Left cardiac atrium (tissue), 4 donors: ENCODE measurements at regions not wholly inside any gene's neighbourhood (a gene's known extent, or its start where the extent isn't known, plus 50 kb on each side); places are given as distances from the start of the nearest gene placed in this dataset.
A peak's percentile ranks its signal among the peaks of the same experiment; 100 is the strongest.
"Not testable (repeated sequence)": the region's sequence is repeated elsewhere in the genome, so short reads cannot be mapped to it uniquely, and the experiment has no call there.

ENCODE experiments used
- ATAC-seq, 2 donors: fragments of 200-7000 bp; cut with Tn5 transposase; one replicate each; pipeline ENCODE4 v1.9.1; 2020; ENCODE audit warnings: mild to moderate bottlenecking in 2 of 2, moderate library complexity in 2 of 2
- DNase-seq: peaks from one replicate; pipeline ENCODE4 v3.0.0-alpha.2; 2020
- intact Hi-C, 2 donors: fragments of 100-400 bp; cut with DNase I; formaldehyde crosslinking; loops; one replicate each; pipeline versions ENCODE4 v1.14.1 to v1.15.1; 2022 to 2023
- donor health status: DM: no; HTN: yes; CAD: no.
- donor health status: DM: no; HTN: yes; CAD: no; lungs with severe emphysema.
- donor health status: DM: yes; HTN: yes; CAD: no.
- donor health status: Dilated cardiomyopathy.

DNA sequence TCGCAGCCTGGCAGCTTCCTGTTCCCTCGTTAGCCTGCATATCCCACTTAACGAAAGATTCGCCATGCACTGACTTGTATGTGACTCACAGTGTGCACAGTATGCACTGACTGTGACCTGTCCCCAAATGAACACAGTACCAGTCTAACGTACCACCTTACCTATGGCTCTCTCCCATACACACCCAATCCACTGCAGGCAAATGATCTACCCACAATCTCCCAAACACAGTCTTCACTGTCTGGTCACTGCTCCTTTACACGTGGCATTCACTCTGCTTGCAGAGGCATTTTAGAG, 163.5 kb upstream of the EEA1 start:
- intact Hi-C loops, result no loop called here
- DNase-seq (no peak), ATAC-seq (no peak)

DNA sequence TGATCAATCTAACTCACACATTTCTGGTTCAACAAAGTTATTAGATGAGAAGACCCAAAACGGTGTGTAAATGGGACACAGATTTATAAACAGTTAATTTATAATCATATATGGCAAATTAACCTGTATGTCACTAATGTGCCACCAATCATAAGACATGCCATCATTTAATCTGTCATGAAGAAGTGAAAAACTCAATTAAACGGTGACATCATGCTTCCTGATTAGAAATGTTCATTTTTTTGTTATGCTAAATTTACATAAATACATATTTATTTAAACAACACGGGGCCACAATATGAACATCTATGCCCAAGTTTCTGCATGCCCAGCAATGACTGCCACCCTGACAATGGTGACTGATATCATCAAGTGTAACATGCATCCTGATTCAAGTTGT, 164.1 kb upstream of the EEA1 start:
- ATAC-seq (no peak), DNase-seq (no peak)
- intact Hi-C loops, result no loop called here

DNA sequence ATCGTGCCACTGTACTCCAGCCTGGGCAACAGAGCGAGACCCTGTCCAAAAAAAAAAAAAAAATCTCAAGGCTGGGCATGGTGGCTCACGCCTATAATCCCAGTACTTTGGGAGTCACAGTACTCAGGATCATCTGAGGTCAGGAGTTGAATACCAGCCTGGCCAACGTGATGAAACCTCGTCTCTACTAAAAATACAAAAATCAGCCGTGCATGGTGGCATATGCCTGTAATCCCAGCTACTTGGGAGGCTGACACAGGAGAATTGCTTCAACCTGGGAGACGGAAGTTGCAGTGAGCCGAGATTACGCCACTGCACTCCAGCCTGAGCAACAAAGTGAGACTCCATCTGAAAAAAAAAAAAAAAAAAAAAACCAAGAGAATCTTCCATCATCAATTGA, 165.1 kb upstream of the EEA1 start:
- ATAC-seq, intact Hi-C loops, DNase-seq: not testable (repeated sequence)

DNA sequence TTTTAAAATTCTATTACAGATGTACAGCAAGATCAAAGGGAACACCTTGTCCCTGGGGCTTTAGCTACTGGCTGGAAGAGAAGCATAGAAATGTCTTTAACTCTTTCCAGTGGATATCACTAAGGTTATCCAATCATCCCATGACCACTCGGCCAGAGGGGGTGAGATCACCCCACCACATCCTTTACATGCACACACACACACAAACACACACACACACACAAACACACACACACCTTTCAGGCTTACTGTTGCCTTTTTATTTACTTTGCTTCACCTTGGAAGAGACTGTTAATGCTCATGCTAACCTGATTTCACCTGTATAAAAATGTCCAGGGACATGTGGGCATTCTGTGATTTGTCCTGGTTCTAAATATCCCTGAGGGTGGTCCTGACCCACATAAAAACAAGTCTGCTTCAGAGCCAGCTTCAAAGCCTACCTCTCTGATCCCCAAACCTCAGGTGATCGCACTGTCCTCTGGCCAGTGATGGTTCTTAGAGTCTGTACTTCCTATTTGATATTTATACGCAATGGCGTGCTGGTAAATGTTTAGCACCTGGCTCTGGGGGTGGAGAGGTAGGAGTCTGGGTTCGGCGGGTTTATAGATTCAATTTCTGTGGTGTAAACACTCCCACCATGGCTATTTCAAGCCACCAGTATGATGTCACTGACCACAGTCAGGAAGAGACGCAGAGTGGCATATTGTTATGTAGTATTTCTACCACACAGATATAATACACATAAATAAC, 166.1 kb upstream of the EEA1 start:
- intact Hi-C loops, result no loop called here
- no peak for ATAC-seq
- no peak for DNase-seq

DNA sequence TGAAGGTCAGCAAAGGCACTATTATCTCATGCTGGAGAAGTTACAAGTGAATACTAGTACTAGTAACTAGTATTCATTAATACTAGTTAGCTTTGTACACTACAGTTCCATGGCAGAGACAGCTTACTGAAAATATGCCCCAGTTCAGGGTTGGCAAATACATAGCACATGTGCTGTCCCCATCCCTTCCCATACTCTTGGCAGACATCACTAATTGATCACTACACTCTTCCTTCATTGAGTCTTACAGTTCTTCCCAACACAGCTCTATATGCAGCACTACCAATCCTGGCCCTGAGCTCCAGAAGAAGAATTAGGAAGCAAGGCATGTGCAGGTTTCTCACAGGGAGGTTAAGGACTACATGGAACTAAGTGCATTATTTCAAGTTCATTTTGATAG, 168.3 kb upstream of the EEA1 start:
- DNase-seq (no peak), ATAC-seq (no peak)
- intact Hi-C loops, result no loop called here

DNA sequence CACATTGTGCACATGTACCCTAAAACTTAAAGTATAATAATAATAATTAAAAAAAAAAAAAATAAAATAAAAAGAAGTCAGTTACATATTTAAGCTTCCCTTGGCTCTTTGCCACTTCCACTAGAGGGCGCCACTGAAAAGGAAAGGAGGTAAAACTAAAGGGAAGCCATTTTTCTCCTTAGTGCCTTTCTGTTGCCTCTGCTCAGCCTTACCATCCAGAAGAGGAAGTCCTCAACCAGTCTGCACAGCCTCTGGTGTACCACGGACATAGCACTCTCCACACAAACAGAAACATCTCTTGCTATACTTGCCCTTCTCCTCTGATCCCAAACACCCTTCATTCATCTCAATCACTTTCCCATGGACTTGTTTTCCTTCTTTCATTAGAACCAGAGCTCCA, 169.0 kb upstream of the EEA1 start:
- intact Hi-C loops, result no loop called here
- ATAC-seq (peak in 1 of 2 donors; percentile 60), DNase-seq (peak; percentile 56)

DNA sequence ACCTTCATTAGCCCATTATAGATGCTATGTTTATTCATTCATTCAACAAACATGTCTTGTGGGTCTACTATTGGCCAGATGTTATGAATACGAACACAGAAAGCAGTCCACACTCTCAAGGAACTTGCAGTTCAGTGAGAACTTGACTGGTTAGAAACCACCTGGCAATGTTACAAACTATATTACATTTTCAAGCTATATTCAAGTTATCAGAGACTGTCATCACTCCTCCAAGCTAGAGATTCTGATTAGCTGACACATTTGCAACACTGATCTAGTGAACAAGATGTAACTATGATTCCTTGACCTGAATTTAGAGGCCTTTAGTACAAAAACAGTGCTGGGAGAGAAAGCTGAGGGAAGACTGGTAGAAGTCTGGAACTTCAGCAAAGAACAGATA, 170.7 kb upstream of the EEA1 start:
- DNase-seq, result no peak
- intact Hi-C loops, result no loop called here
- no peak for ATAC-seq

DNA sequence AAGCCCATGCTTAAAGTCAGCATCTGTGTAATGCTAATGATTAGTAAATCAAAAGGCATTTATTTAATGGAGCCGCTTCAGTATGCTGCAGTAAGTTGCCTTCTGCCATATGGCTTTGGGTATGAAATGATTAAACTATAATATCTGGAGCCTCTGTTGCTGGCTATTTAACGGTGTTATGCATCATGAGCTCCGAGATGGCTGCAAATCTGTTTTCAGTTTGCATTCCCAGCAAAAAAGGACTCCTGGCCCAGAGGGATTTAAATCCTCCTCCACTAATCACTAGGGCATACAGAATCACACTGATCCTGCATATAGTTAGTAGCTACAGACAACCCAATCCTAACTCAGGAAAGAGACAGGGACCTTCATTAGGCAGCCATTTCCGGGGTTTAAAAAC, 171.5 kb upstream of the EEA1 start:
- no peak for DNase-seq
- intact Hi-C loops, result no loop called here
- ATAC-seq, result no peak

DNA sequence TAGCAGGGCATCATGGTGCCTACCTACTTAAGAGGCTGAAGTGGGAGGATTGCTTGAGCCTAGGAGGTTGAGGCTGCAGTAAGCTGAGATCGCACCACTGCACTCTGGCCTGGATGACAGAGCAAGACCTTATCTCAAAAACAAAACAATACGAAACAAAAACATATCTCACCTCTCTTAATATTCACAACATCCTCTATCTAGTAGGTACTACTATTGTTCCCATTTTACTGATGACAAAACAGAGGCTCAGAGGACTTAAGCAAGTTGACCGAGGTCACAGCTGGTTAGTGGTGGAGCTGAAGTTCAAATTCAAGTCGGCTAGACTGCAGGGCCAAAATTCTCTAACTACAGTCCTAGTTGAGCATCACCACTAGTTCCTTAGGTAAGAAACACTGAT, 172.3 kb upstream of the EEA1 start:
- ATAC-seq (no peak), DNase-seq (no peak)
- intact Hi-C loops, result no loop called here

DNA sequence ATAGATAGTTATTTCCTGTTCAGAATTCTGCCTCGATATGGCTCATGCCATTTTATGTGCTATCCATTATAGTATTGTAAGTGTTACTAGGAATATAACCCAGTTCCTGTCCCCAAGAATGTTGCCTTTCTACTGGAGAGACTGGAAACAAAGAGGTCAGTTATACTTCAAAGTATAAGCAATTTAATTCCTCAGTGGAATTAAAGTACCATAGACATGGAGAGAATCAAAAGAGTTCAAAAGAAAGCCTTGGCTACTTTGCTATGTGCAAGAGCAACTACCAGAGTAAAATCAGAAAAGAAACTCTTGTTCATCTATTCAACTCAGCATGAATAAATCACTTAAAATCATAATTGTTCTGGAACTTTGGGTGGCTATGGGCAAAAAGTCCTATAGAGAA, 173.2 kb upstream of the EEA1 start:
- DNase-seq (no peak), ATAC-seq (no peak)
- intact Hi-C loops, result no loop called here

DNA sequence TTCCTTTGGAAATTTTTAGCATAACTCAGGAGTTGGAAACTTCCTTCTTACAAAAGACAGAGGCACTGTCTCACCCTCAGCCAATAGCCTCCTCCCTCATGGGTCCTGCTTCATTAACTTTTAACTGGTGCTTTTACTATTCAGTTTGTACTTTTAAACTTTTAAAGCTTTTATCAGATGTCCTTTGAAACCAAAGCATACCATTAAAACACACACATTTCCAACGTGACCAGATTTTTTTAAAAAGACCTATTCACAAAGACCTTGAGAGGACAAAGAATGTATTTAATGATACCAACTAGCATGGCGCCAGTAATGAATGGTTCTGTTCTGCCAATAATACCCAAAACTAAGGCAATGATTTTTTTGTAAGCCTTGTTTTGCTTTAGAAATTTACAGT, 173.6 kb upstream of the EEA1 start:
- intact Hi-C loops, result no loop called here
- DNase-seq (no peak), ATAC-seq (no peak)

DNA sequence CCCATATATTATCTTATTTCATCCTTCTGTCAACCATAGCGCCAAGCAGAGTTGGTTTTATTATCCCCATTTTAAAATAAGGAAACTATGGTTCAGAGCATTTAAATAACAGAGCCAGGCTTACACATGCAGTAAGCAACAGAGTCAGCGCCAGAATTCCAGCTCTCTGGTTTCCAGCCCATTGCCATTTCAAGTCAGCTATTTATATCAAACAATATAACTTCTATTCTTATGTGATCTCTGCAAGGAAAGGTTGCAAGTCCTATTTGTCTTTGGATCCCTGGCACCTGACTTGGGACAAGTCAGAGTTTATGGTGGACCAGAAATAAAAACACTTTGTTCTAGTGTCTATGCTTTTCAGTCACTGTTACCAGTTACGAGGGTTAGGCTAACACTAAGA, 174.1 kb upstream of the EEA1 start:
- intact Hi-C loops, result no loop called here
- DNase-seq, result no peak
- no peak for ATAC-seq

DNA sequence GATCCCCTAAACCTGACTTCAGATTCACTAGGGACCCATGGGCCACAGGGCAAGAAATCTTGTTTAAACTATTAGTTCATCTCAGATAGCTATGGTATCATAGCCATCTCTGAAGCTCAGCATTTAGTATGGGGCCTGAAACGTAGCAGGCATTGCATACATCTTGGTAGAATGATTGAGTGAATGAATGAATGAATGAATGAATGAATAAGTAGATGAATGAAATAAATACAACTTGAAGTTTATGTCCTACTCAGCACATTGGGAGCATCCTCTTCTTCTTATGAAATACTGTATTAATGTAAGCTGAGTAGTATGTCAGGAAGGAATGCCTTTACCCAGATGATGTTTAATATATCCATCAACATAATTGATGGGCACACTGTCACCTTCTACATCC, 175.4 kb upstream of the EEA1 start:
- ATAC-seq (no peak), DNase-seq (no peak)
- intact Hi-C loops, result no loop called here

DNA sequence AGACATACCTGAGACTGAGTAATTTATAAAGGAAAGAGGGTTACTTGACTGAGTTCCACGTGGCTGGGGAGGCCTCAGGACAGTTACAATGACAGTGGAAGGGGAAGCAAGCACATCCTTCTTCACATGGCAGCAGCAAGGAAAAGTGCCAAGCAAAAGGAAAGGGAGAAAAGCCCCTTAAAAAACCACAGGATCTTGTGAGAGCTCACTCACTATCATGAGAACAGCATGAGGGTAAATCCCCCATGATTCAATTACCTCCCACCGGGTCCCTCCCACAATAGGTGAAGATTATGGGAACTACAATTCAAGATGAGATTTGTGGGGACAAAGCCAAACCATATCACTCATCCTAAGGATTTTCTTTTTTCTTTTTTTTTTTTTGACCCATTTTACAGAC, 177.8 kb upstream of the EEA1 start:
- DNase-seq, result no peak
- intact Hi-C loops, result loop anchor here in 1 of 2 donors (5.0 kb wide), 1 partner anchor 40 kb away; no protein-coding TSS in a partner anchor
- no peak for ATAC-seq

DNA sequence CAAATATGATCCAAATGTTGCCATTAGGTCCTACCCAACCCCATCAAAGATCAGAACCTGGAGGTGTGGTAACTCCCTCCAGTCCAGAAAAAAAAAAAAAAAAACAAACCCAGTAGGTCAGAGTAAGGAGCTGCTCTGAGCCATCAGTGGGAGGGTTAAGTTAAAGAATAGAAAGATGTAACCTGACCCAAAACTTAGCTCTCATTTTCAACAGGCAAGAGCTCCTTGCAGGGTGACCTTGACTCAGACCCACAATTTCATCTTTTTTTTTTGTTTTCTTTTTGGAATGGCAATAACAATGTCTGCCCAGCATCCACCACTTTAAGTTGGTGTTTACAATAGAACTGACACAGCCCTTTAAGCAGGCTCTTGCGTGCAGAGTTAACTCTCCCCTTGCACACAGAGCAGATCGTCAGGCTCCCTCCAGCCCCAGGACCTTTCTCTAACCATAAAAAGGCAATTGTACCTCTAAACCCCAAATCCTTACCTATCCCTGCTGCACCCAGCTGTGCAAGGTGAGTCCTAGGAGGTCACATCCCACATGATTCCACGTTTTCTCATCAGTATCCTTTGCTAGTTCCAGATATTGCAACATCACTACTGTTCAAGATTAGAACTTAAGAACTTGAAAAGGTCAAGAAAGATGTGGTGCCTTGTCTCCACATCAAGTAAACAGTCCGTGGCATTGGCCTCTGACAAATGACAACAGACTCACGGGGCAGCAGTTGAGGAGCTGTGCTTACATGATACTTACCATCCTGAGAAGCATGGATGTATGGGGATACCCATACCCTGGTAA, 178.6 kb upstream of the EEA1 start:
- no peak for ATAC-seq
- DNase-seq, result no peak
- intact Hi-C loops, result loop anchor here in 1 of 2 donors (5.0 kb wide), 1 partner anchor 40 kb away; no protein-coding TSS in a partner anchor

DNA sequence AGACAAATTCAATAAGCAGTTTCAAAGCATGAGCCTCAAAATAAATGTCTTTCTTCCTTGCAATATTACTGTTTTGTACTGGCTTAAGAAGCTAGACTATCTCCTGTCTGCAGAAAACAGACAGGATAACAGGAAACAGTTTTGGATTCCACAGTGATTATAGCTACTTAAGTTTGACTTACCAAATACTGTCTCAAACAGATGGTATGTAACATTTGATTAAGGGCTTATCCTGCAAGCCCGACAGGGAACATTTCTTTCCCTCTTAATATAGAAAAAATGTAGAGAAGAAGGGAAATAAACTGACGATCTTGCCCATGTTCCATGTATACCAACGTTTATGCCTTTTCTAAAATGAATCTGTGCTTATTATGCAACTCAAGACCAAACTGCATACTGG, 179.9 kb upstream of the EEA1 start:
- intact Hi-C loops, result loop anchor here in 1 of 2 donors (5.0 kb wide), 1 partner anchor 42 kb away; no protein-coding TSS in a partner anchor
- ATAC-seq (no peak), DNase-seq (no peak)

DNA sequence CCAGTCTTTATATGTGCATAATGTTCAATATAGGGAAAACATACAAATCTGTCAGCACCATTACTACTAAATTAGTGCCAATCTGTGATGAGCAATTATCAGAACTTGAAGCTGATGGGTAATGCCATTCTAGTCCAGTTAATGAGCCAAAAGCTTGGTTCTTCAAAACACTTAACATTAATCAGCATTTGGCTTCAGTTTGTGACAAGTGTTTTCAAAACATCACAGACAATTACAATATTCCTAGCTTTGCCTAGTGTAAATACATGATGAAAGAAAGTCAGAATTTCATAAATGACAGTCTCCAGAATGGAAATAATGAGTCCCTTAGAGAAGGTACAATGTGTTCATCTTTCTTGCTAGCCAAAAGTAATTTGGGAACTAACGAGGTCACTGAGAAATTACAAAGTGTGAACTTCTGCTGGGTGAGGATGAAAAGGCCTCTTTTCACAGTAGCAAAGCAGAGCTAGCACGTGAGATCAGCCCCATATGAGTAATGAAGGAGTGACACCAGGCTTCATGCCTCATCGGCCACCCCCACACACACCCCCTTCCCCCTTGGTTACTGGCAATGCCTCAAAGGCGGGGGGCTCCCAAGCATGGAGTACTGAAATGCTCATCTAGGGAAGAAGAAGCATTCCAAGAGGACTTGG, 180.6 kb upstream of the EEA1 start:
- DNase-seq (no peak), ATAC-seq (no peak)
- intact Hi-C loops, result loop anchor here in 1 of 2 donors (5.0 kb wide), 1 partner anchor 42 kb away; no protein-coding TSS in a partner anchor

DNA sequence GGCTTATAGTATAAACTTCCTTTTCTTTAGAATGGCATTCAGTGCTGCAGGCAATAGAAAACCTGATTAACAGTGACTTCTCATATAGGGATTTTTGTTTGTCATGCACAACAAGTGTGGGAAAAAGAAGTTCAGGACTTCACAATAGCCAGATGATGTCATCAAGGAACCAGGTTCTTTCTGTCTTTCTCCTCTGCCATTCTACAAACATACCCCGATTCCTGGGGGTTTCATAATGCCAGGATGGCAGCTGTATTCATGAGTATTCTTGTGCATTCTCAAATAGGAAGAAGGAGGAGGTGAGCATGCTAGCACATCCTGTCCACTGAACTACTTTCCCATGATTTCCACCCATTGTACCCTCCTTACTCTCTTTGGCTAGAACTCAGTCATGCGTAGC, 182.7 kb upstream of the EEA1 start:
- DNase-seq (no peak), ATAC-seq (no peak)
- intact Hi-C loops, result no loop called here

DNA sequence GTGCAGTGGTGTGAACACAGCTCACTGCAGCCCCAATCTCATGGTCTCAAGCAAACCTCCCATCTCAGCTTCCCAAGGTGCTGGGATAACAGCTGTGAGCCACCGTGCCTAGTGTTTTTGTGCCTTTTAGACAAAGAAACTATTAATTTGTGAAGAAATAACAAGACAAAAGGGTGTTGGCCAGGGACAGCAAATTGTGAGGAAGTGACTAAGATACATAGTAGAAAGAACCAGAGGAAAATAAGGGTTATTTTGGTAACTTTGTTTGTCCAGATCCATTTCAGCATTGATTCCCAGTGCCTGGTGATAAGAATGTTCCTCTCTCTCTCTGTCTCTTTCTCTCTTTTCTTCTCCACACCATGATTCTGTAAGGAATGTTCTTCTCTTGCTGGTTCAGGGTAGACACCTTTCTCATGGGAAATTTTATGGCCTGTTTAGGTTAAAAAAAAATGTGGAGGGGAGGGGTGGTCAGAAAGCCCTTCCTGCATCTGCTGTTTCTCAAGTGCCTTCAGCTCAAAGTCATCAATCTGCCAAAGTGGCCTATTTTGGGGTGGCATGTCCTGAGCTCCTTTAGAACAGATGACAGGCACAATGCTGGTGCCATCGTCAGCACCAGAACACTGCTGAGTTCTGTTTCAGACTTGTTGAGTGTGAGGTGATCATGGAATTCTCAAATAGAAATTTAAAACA, 184.4 kb upstream of the EEA1 start:
- intact Hi-C loops, result no loop called here
- DNase-seq (peak; percentile 29), ATAC-seq (peak; percentile 56 to 85)

DNA sequence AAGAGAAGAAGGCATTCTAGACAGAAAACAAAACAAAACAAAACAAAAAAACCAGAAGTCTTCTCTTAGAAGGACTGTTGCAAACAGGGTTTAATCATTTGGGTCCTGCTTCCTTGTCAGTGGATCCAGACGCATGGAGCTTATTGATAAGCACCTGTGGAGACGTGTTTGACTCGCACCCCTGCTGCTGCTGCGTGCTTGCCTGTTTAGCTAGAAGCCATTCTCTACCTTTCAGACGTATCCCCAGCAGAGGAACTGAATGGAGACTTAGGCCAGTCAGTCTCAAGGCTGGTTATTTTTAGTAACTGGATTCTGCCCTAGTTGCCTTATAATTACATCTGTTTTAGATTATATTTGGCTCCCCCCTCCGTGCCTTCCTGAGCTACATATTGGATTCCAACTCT, 186.1 kb upstream of the EEA1 start:
- DNase-seq (no peak), ATAC-seq (peak in 1 of 2 donors; percentile 20)
- intact Hi-C loops, result no loop called here
